ENCODE measurements at regions not wholly inside any gene's neighbourhood (a gene's known extent, or its start where the extent isn't known, plus 50 kb on each side); places are given as distances from the start of the nearest gene placed in this dataset.

GRCh38 chr22:48785792-48786678 lies 1041.6 kb downstream of the BRD1 start:
- no peak overlapping the region for H3K27ac ChIP-seq (ENCODE audit: low read depth, low read length)
- no peaks in the 10 kb centered on the region for H3K4me1 ChIP-seq (ENCODE audit: control insufficient read depth, low read length)
- TF ChIP-seq CTCF (IDR thresholded peaks at IDR 0.05; ENCODE audit: low read depth, low read length, poor library complexity, severe bottlenecking) (no peak), EZH2phosphoT487 (IDR thresholded peaks at IDR 0.05; ENCODE audit: borderline replicate concordance, low read length) (no peak)
- H3K9me3 ChIP-seq (ENCODE audit: control insufficient read depth, insufficient read depth, low read length) = no peaks in the 10 kb centered on the region
- H3K27me3 ChIP-seq (ENCODE audit: control insufficient read depth, low read length) = no peaks in the 10 kb centered on the region
- no peaks in the 10 kb centered on the region for H3F3A ChIP-seq (ENCODE audit: control insufficient read depth, insufficient read depth)
- H3K4me2 ChIP-seq (ENCODE audit: low read length) = no peak overlapping the region
- no peaks in the 10 kb centered on the region for H3K36me3 ChIP-seq (ENCODE audit: control insufficient read depth, low read length)
- H3K79me2 ChIP-seq (ENCODE audit: control insufficient read depth, low read length) = no peaks in the 10 kb centered on the region
- no peaks in the 10 kb centered on the region for H3K9me2 ChIP-seq (replicated peaks; ENCODE audit: control insufficient read depth, low read length)
- no peak overlapping the region for H3K4me3 ChIP-seq (ENCODE audit: low read length)
- H4K20me1 ChIP-seq (ENCODE audit: control insufficient read depth, insufficient read depth, low read depth, low read length) = no peaks in the 10 kb centered on the region

GRCh38 chr22:48784701-48785503 lies 1042.8 kb downstream of the BRD1 start:
- Histone ChIP-seq H3K27me3 (ENCODE audit: control insufficient read depth, low read length) (no peaks in the 10 kb centered on the region), H3K4me2 (ENCODE audit: low read length) (no peak overlapping the region), H3K9me2 (replicated peaks; ENCODE audit: control insufficient read depth, low read length) (no peaks in the 10 kb centered on the region), H4K20me1 (ENCODE audit: control insufficient read depth, insufficient read depth, low read depth, low read length) (no peaks in the 10 kb centered on the region), H3K9me3 (ENCODE audit: control insufficient read depth, insufficient read depth, low read length) (no peaks in the 10 kb centered on the region), H3K79me2 (ENCODE audit: control insufficient read depth, low read length) (no peaks in the 10 kb centered on the region), H3F3A (ENCODE audit: control insufficient read depth, insufficient read depth) (no peaks in the 10 kb centered on the region), H3K36me3 (ENCODE audit: control insufficient read depth, low read length) (no peaks in the 10 kb centered on the region), H3K27ac (ENCODE audit: low read depth, low read length) (no peak overlapping the region), H3K4me3 (ENCODE audit: low read length) (no peak overlapping the region), H3K4me1 (ENCODE audit: control insufficient read depth, low read length) (no peaks in the 10 kb centered on the region)
- TF ChIP-seq CTCF (IDR thresholded peaks at IDR 0.05; ENCODE audit: low read depth, low read length, poor library complexity, severe bottlenecking) (no peak), EZH2phosphoT487 (IDR thresholded peaks at IDR 0.05; ENCODE audit: borderline replicate concordance, low read length) (no peak)

- no peak for TF ChIP-seq EZH2phosphoT487 (IDR thresholded peaks at IDR 0.05; ENCODE audit: borderline replicate concordance, low read length)
- no peak for TF ChIP-seq CTCF (IDR thresholded peaks at IDR 0.05; ENCODE audit: low read depth, low read length, poor library complexity, severe bottlenecking)
- H3K4me2 ChIP-seq (ENCODE audit: low read length) = no peak overlapping the region
These were observed 1043.8 kb downstream of the BRD1 start for GRCh38 chr22:48783821-48784266.

More at GRCh38 chr22:48783821-48784266, 1043.8 kb downstream of the BRD1 start:
- Histone ChIP-seq H3K4me3 (ENCODE audit: low read length) (no peak overlapping the region), H3K27me3 (ENCODE audit: control insufficient read depth, low read length) (no peaks in the 10 kb centered on the region), H3F3A (ENCODE audit: control insufficient read depth, insufficient read depth) (no peaks in the 10 kb centered on the region), H4K20me1 (ENCODE audit: control insufficient read depth, insufficient read depth, low read depth, low read length) (no peaks in the 10 kb centered on the region), H3K79me2 (ENCODE audit: control insufficient read depth, low read length) (no peaks in the 10 kb centered on the region), H3K9me2 (replicated peaks; ENCODE audit: control insufficient read depth, low read length) (no peaks in the 10 kb centered on the region), H3K36me3 (ENCODE audit: control insufficient read depth, low read length) (no peaks in the 10 kb centered on the region), H3K9me3 (ENCODE audit: control insufficient read depth, insufficient read depth, low read length) (no peaks in the 10 kb centered on the region), H3K27ac (ENCODE audit: low read depth, low read length) (no peak overlapping the region), H3K4me1 (ENCODE audit: control insufficient read depth, low read length) (no peaks in the 10 kb centered on the region)
